ENCODE measurements at regions not wholly inside any gene's neighbourhood (a gene's known extent, or its start where the extent isn't known, plus 50 kb on each side); places are given as distances from the start of the nearest gene placed in this dataset.

- TF ChIP-seq RAD21 (IDR thresholded peaks at IDR 0.05 in 1 of 2, conservative IDR thresholded peaks at IDR 0.05 in 1 of 2; ENCODE audit: low read depth in 2 of 2, low read length in 2 of 2) (no peak), ZNF274 (IDR thresholded peaks at IDR 0.05; ENCODE audit: borderline replicate concordance, extremely low read depth, low read length) (no peak), CTCF (IDR thresholded peaks at IDR 0.05; ENCODE audit: control extremely low read depth in 1 of 3, insufficient read depth in 1 of 3, low read depth in 1 of 3, low read length in 3 of 3) (no peak), TAF7 (optimal IDR thresholded peaks at IDR 0.05; ENCODE audit: borderline replicate concordance, low read depth, low read length) (no peak), JUN (IDR thresholded peaks at IDR 0.05; ENCODE audit: low read depth, low read length) (no peak), KDM5A (IDR thresholded peaks at IDR 0.05; ENCODE audit: low read length) (no peak), BACH1 (IDR thresholded peaks at IDR 0.05; ENCODE audit: low read length) (no peak)
These were observed 671.3 kb downstream of the MAFB start for GRCh38 chr20:40017765-40018164.
